ENCODE measurements at regions not wholly inside any gene's neighbourhood (a gene's known extent, or its start where the extent isn't known, plus 50 kb on each side); places are given as distances from the start of the nearest gene placed in this dataset.

DNA sequence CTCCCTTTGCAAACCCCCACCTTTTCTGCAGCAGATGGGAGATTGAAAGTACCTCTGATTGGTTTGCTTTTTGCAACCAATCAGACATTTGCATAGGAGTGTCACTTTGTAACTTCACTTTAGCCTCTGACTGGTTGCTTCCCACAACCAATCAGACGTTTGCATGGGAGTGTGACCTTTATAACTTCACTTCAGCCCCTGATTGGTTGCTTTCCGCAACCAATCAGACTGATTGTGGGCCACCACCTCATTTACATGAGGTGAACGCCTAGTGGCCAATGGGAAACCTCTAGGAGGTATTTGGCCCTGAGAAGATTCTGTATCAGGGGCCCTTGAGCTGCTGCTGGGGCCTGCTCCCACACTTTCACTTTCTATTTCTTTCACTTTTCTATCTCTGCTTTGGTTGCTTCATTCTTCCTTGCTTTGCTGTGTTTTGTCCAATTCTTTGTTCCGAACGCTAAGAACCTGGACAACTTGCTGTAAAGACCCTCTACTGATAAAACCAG, 106.0 kb upstream of the PRICKLE1 start:
- no peak for DNase-seq (ENCODE audit: unreplicated experiment)
- CTCF ChIA-PET, result interaction anchor here (1.8 kb wide), 1 partner anchor 87 kb away, joined by 3 read pairs; no protein-coding TSS in a partner anchor
- peaks cover 4% of the 10 kb centered on the region for H3K9me3 Mint-ChIP-seq (ENCODE audit: unreplicated experiment)
- H3K36me3 Mint-ChIP-seq (ENCODE audit: insufficient read depth, unreplicated experiment), result no peaks in the 10 kb centered on the region
- POLR2A ChIA-PET, result no interaction called here
- H3K27me3 Mint-ChIP-seq (ENCODE audit: insufficient read depth, unreplicated experiment), result no peaks in the 10 kb centered on the region
- no TSS peak for BruUV-seq (replicated peaks)
- intact Hi-C loops (cut with micrococcal nuclease), result no loop called here
- TF ChIP-seq, protein P1, sequence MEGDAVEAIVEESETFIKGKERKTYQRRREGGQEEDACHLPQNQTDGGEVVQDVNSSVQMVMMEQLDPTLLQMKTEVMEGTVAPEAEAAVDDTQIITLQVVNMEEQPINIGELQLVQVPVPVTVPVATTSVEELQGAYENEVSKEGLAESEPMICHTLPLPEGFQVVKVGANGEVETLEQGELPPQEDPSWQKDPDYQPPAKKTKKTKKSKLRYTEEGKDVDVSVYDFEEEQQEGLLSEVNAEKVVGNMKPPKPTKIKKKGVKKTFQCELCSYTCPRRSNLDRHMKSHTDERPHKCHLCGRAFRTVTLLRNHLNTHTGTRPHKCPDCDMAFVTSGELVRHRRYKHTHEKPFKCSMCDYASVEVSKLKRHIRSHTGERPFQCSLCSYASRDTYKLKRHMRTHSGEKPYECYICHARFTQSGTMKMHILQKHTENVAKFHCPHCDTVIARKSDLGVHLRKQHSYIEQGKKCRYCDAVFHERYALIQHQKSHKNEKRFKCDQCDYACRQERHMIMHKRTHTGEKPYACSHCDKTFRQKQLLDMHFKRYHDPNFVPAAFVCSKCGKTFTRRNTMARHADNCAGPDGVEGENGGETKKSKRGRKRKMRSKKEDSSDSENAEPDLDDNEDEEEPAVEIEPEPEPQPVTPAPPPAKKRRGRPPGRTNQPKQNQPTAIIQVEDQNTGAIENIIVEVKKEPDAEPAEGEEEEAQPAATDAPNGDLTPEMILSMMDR (IDR thresholded peaks at IDR 0.05; ENCODE audit: unreplicated experiment), result no peak
- H3K4me3 Mint-ChIP-seq (ENCODE audit: unreplicated experiment), result no peak overlapping the region
- H3K4me1 Mint-ChIP-seq (ENCODE audit: insufficient read depth, unreplicated experiment), result peaks cover 36% of the 10 kb centered on the region
- no peak overlapping the region for H3K27ac Mint-ChIP-seq (ENCODE audit: low read depth, unreplicated experiment)

DNA sequence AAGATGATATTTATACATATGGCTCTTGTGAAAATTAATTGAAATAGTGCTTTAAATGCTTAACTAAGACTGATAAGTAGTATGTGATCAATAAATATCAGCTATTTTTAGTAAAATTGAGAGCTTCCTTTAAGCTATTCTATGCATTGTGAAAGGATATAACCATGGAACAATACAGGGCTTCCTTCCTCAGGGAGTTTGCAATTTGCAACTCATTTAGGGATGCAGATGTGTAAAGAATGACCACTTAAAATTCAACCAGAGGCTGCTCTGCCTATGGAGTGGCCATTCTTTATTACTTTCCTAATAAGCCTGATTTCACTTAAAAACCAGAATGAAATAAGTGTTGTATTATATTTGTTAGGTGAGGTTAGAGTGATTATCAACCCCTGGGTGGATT, 103.2 kb upstream of the PRICKLE1 start:
- CTCF ChIA-PET, result no interaction called here
- intact Hi-C loops (cut with micrococcal nuclease), result no loop called here
- Mint-ChIP-seq H3K4me1 (ENCODE audit: insufficient read depth, unreplicated experiment) (peaks cover 21% of the 10 kb centered on the region), H3K27ac (ENCODE audit: low read depth, unreplicated experiment) (no peak overlapping the region), H3K4me3 (ENCODE audit: unreplicated experiment) (no peak overlapping the region), H3K27me3 (ENCODE audit: insufficient read depth, unreplicated experiment) (no peaks in the 10 kb centered on the region), H3K9me3 (ENCODE audit: unreplicated experiment) (peaks cover 8% of the 10 kb centered on the region), H3K36me3 (ENCODE audit: insufficient read depth, unreplicated experiment) (no peaks in the 10 kb centered on the region)
- TF ChIP-seq, protein P1 (IDR thresholded peaks at IDR 0.05; ENCODE audit: unreplicated experiment), result no peak
- POLR2A ChIA-PET, result no interaction called here
- DNase-seq (ENCODE audit: unreplicated experiment), result no peak
- no TSS peak for BruUV-seq (replicated peaks)

DNA sequence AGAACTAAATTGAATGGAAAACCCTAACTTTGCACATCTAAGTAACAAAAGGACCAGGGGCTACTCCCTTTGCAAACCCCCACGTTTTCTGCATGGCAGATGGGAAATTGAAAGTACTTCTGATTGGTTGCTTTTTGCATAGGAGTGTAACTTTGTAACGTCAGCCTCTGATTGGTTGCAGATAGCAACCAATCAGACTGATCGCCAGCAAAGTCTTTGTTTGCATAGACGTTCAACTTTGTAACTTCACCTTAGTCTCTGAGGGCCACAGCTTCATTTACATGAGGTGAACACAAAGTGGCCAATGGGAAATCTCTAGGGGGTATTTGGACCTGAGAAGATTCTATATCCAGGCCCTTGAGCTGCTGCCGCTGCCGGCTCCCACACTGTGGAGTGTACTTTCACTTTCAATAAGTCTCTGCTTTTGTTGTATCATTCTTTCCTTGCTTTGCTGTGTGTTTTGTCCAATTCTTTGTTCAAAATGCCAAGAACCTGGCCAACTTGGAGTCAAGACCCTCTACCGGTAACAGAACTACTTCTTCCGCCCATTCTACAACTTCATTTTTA, 102.5 kb upstream of the PRICKLE1 start:
- BruUV-seq (replicated peaks), result no TSS peak
- DNase-seq (ENCODE audit: unreplicated experiment), result no peak
- peaks cover 8% of the 10 kb centered on the region for H3K9me3 Mint-ChIP-seq (ENCODE audit: unreplicated experiment)
- no peaks in the 10 kb centered on the region for H3K27me3 Mint-ChIP-seq (ENCODE audit: insufficient read depth, unreplicated experiment)
- H3K27ac Mint-ChIP-seq (ENCODE audit: low read depth, unreplicated experiment), result no peak overlapping the region
- H3K4me3 Mint-ChIP-seq (ENCODE audit: unreplicated experiment), result no peak overlapping the region
- intact Hi-C loops (cut with micrococcal nuclease), result no loop called here
- ChIA-PET POLR2A (no interaction called here), CTCF (no interaction called here)
- TF ChIP-seq, protein P1 (IDR thresholded peaks at IDR 0.05; ENCODE audit: unreplicated experiment), result no peak
- no peaks in the 10 kb centered on the region for H3K36me3 Mint-ChIP-seq (ENCODE audit: insufficient read depth, unreplicated experiment)
- H3K4me1 Mint-ChIP-seq (ENCODE audit: insufficient read depth, unreplicated experiment), result peaks cover 14% of the 10 kb centered on the region

DNA sequence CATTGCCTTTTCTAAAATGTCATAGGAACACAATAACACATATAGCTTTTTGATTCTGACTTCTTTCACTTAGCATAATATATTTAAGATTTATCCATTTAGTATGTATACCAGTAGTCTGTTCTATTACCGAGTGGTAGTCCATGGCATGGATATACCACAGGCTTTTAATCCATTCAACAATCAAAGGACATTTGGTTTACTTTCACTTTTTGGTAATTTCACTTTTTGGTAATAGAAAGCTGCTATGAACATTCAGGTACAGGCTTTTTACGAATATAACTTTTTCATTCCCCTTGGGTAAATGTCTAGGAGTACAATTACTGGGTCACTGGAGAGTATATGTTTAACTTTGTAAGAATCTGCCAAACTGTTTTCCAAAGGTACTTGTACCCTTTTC, 100.7 kb upstream of the PRICKLE1 start:
- Mint-ChIP-seq H3K9me3 (ENCODE audit: unreplicated experiment) (peaks cover 8% of the 10 kb centered on the region), H3K4me1 (ENCODE audit: insufficient read depth, unreplicated experiment) (peaks cover 5% of the 10 kb centered on the region), H3K27me3 (ENCODE audit: insufficient read depth, unreplicated experiment) (no peaks in the 10 kb centered on the region), H3K36me3 (ENCODE audit: insufficient read depth, unreplicated experiment) (no peaks in the 10 kb centered on the region), H3K4me3 (ENCODE audit: unreplicated experiment) (no peak overlapping the region), H3K27ac (ENCODE audit: low read depth, unreplicated experiment) (no peak overlapping the region)
- intact Hi-C loops (cut with micrococcal nuclease), result no loop called here
- CTCF ChIA-PET, result interaction anchor here (0.6 to 1.1 kb wide), 2 partner anchors 9 to 710 kb away, joined by 3 read pairs; no protein-coding TSS in a partner anchor
- TF ChIP-seq, protein P1 (IDR thresholded peaks at IDR 0.05; ENCODE audit: unreplicated experiment), result no peak
- no peak for DNase-seq (ENCODE audit: unreplicated experiment)
- no TSS peak for BruUV-seq (replicated peaks)
- POLR2A ChIA-PET, result no interaction called here
